ENCODE measurements at regions not wholly inside any gene's neighbourhood (a gene's known extent, or its start where the extent isn't known, plus 50 kb on each side); places are given as distances from the start of the nearest gene placed in this dataset.

GRCh38 chr15:96415513-96416217, 85.2 kb downstream of the NR2F2 start:
- no peak for DNase-seq

GRCh38 chr15:96416218-96416933, 85.9 kb downstream of the NR2F2 start:
- no peak for DNase-seq

GRCh38 chr15:96416934-96417759, 86.6 kb downstream of the NR2F2 start:
- no peak for DNase-seq

- no peak for DNase-seq
Observed at GRCh38 chr15:96417760-96418130, 87.2 kb downstream of the NR2F2 start.

GRCh38 chr15:96418146-96418545, 87.6 kb downstream of the NR2F2 start:
- no peak for DNase-seq

GRCh38 chr15:96421178-96421601, 90.7 kb downstream of the NR2F2 start:
- DNase-seq = peak; percentile 28

- no peak for DNase-seq
Observed at GRCh38 chr15:96422125-96422524, 91.6 kb downstream of the NR2F2 start.

GRCh38 chr15:96424674-96425073, 94.2 kb downstream of the NR2F2 start:
- DNase-seq = no peak

GRCh38 chr15:96428742-96429141, 98.2 kb downstream of the NR2F2 start:
- peak; percentile 89 for DNase-seq

- DNase-seq = no peak
Observed at GRCh38 chr15:96431786-96432185, 101.3 kb downstream of the NR2F2 start.

- DNase-seq = no peak
Observed at GRCh38 chr15:96435022-96435421, 104.5 kb downstream of the NR2F2 start.

GRCh38 chr15:96435841-96436240, 105.3 kb downstream of the NR2F2 start:
- no peak for DNase-seq

- DNase-seq = no peak
Observed at GRCh38 chr15:96440978-96441377, 110.5 kb downstream of the NR2F2 start.

GRCh38 chr15:96442076-96442475, 111.6 kb downstream of the NR2F2 start:
- DNase-seq = no peak

GRCh38 chr15:96444865-96445264, 114.4 kb downstream of the NR2F2 start:
- no peak for DNase-seq

- no peak for DNase-seq
Observed at GRCh38 chr15:96448923-96449322, 118.4 kb downstream of the NR2F2 start.

- no peak for DNase-seq
Observed at GRCh38 chr15:96457841-96458240, 127.3 kb downstream of the NR2F2 start.

- DNase-seq = no peak
Observed at GRCh38 chr15:96460106-96460505, 129.6 kb downstream of the NR2F2 start.

GRCh38 chr15:96462768-96463750, 132.6 kb downstream of the NR2F2 start:
- DNase-seq = no peak

GRCh38 chr15:96466389-96466947, 136.0 kb downstream of the NR2F2 start:
- DNase-seq = no peak

GRCh38 chr15:96468036-96468435, 137.5 kb downstream of the NR2F2 start:
- no peak for DNase-seq
